ENCODE measurements at regions not wholly inside any gene's neighbourhood (a gene's known extent, or its start where the extent isn't known, plus 50 kb on each side); places are given as distances from the start of the nearest gene placed in this dataset.

- TF ChIP-seq, protein P1, sequence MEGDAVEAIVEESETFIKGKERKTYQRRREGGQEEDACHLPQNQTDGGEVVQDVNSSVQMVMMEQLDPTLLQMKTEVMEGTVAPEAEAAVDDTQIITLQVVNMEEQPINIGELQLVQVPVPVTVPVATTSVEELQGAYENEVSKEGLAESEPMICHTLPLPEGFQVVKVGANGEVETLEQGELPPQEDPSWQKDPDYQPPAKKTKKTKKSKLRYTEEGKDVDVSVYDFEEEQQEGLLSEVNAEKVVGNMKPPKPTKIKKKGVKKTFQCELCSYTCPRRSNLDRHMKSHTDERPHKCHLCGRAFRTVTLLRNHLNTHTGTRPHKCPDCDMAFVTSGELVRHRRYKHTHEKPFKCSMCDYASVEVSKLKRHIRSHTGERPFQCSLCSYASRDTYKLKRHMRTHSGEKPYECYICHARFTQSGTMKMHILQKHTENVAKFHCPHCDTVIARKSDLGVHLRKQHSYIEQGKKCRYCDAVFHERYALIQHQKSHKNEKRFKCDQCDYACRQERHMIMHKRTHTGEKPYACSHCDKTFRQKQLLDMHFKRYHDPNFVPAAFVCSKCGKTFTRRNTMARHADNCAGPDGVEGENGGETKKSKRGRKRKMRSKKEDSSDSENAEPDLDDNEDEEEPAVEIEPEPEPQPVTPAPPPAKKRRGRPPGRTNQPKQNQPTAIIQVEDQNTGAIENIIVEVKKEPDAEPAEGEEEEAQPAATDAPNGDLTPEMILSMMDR (IDR thresholded peaks at IDR 0.05), result no peak
- no peak for TF ChIP-seq EZH2 (IDR thresholded peaks at IDR 0.05; ENCODE audit: borderline replicate concordance, insufficient read depth, low read depth, low read length, poor library complexity, severe bottlenecking)
Measured at GRCh38 chr2:12304564-12305171, 412.1 kb upstream of the TRIB2 start.

Measured in B cell (primary cell).